ENCODE measurements at regions not wholly inside any gene's neighbourhood (a gene's known extent, or its start where the extent isn't known, plus 50 kb on each side); places are given as distances from the start of the nearest gene placed in this dataset.
A peak's percentile ranks its signal among the peaks of the same experiment; 100 is the strongest.

GRCh38 chr4:175290401-175290800, 372.2 kb downstream of the ADAM29 start:
- Mint-ChIP-seq H3K4me3 (no peak overlapping the region), H3K36me3 (ENCODE audit: low read depth) (no peaks in the 10 kb centered on the region), H3K27ac (no peak overlapping the region), H3K27me3 (ENCODE audit: low read depth) (no peaks in the 10 kb centered on the region), H3K9me3 (peaks cover 3% of the 10 kb centered on the region), H3K4me1 (no peaks in the 10 kb centered on the region)
- TF ChIP-seq CTCF (IDR thresholded peaks at IDR 0.05; ENCODE audit: unreplicated experiment in 3 of 3): no peak

GRCh38 chr4:175297965-175298565, 379.9 kb downstream of the ADAM29 start:
- Mint-ChIP-seq H3K4me3 (no peak overlapping the region), H3K4me1 (no peaks in the 10 kb centered on the region), H3K27me3 (ENCODE audit: low read depth) (no peaks in the 10 kb centered on the region), H3K27ac (no peak overlapping the region), H3K9me3 (no peaks in the 10 kb centered on the region), H3K36me3 (ENCODE audit: low read depth) (no peaks in the 10 kb centered on the region)
- no peak for TF ChIP-seq CTCF (IDR thresholded peaks at IDR 0.05; ENCODE audit: unreplicated experiment in 3 of 3)

- H3K4me1 Mint-ChIP-seq: no peaks in the 10 kb centered on the region
- H3K9me3 Mint-ChIP-seq: no peaks in the 10 kb centered on the region
- TF ChIP-seq CTCF (IDR thresholded peaks at IDR 0.05; ENCODE audit: unreplicated experiment in 3 of 3): no peak
- H3K4me3 Mint-ChIP-seq: no peak overlapping the region
- H3K27me3 Mint-ChIP-seq (ENCODE audit: low read depth): no peaks in the 10 kb centered on the region
- peak overlapping the region in 1 of 3 experiments; percentile 28 for H3K27ac Mint-ChIP-seq
- H3K36me3 Mint-ChIP-seq (ENCODE audit: low read depth): no peaks in the 10 kb centered on the region
These were observed 388.3 kb downstream of the ADAM29 start for GRCh38 chr4:175306436-175306835.

GRCh38 chr4:175307326-175307725, 389.2 kb downstream of the ADAM29 start:
- TF ChIP-seq CTCF (IDR thresholded peaks at IDR 0.05; ENCODE audit: unreplicated experiment in 3 of 3): no peak
- no peaks in the 10 kb centered on the region for H3K27me3 Mint-ChIP-seq (ENCODE audit: low read depth)
- H3K4me1 Mint-ChIP-seq: no peaks in the 10 kb centered on the region
- H3K27ac Mint-ChIP-seq: no peak overlapping the region
- no peak overlapping the region for H3K4me3 Mint-ChIP-seq
- H3K36me3 Mint-ChIP-seq (ENCODE audit: low read depth): no peaks in the 10 kb centered on the region
- H3K9me3 Mint-ChIP-seq: no peaks in the 10 kb centered on the region

- no peaks in the 10 kb centered on the region for H3K4me1 Mint-ChIP-seq
- H3K9me3 Mint-ChIP-seq: no peaks in the 10 kb centered on the region
- H3K36me3 Mint-ChIP-seq (ENCODE audit: low read depth): no peaks in the 10 kb centered on the region
- no peak overlapping the region for H3K4me3 Mint-ChIP-seq
- TF ChIP-seq CTCF (IDR thresholded peaks at IDR 0.05; ENCODE audit: unreplicated experiment in 3 of 3): no peak
- no peaks in the 10 kb centered on the region for H3K27me3 Mint-ChIP-seq (ENCODE audit: low read depth)
- no peak overlapping the region for H3K27ac Mint-ChIP-seq
These were observed 390.1 kb downstream of the ADAM29 start for GRCh38 chr4:175308236-175308635.

- TF ChIP-seq CTCF (IDR thresholded peaks at IDR 0.05; ENCODE audit: unreplicated experiment in 3 of 3): no peak
- no peak overlapping the region for H3K4me3 Mint-ChIP-seq
- no peaks in the 10 kb centered on the region for H3K36me3 Mint-ChIP-seq (ENCODE audit: low read depth)
- no peak overlapping the region for H3K27ac Mint-ChIP-seq
- H3K27me3 Mint-ChIP-seq (ENCODE audit: low read depth): no peaks in the 10 kb centered on the region
- H3K9me3 Mint-ChIP-seq: no peaks in the 10 kb centered on the region
- H3K4me1 Mint-ChIP-seq: no peaks in the 10 kb centered on the region
These were observed 390.9 kb downstream of the ADAM29 start for GRCh38 chr4:175309041-175309440.

Measured in nephron (organoid).